ENCODE measurements at regions not wholly inside any gene's neighbourhood (a gene's known extent, or its start where the extent isn't known, plus 50 kb on each side); places are given as distances from the start of the nearest gene placed in this dataset.

DNA sequence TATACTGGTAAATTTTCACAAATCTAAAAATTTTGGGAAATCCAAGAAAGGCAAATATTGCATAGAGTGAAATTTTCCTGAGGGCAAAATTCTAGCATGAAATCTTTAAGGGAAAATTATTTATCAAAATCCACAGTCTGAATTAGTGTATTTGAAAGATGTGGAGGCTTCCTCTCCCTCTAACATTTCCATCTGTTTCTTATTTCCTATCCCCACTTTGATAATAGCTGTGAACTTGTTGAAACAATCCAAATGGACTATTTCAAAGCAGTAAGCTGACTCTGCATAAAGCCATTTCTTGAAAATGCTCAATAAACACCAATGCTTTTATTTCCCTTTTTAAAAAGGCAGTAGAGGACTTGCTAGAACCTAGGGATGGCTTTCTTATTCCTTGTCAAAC is 107.3 kb upstream of the PABPC4L start:
- Histone ChIP-seq H3K4me3 (ENCODE audit: insufficient read depth, low read length, poor library complexity, severe bottlenecking) (no peak overlapping the region), H2AFZ (ENCODE audit: low read depth, low read length, severe bottlenecking) (no peak overlapping the region), H3F3A (ENCODE audit: insufficient read depth) (no peaks in the 10 kb centered on the region), H3K9me3 (ENCODE audit: insufficient read depth, low read length) (no peaks in the 10 kb centered on the region), H3K36me3 (ENCODE audit: low read length) (no peaks in the 10 kb centered on the region), H3K27me3 (ENCODE audit: low read length) (no peaks in the 10 kb centered on the region), H3K4me2 (ENCODE audit: low read depth, low read length, poor library complexity, severe bottlenecking) (no peak overlapping the region), H3K9me2 (replicated peaks; ENCODE audit: insufficient read depth, low read length) (no peaks in the 10 kb centered on the region), H3K79me2 (ENCODE audit: insufficient read depth, low read length) (no peaks in the 10 kb centered on the region), H3K9ac (ENCODE audit: low read length) (no peak overlapping the region), H4K20me1 (ENCODE audit: low read depth, low read length) (no peaks in the 10 kb centered on the region), H3K27ac (ENCODE audit: low read depth, low read length) (no peak overlapping the region)
- TF ChIP-seq, protein P1, sequence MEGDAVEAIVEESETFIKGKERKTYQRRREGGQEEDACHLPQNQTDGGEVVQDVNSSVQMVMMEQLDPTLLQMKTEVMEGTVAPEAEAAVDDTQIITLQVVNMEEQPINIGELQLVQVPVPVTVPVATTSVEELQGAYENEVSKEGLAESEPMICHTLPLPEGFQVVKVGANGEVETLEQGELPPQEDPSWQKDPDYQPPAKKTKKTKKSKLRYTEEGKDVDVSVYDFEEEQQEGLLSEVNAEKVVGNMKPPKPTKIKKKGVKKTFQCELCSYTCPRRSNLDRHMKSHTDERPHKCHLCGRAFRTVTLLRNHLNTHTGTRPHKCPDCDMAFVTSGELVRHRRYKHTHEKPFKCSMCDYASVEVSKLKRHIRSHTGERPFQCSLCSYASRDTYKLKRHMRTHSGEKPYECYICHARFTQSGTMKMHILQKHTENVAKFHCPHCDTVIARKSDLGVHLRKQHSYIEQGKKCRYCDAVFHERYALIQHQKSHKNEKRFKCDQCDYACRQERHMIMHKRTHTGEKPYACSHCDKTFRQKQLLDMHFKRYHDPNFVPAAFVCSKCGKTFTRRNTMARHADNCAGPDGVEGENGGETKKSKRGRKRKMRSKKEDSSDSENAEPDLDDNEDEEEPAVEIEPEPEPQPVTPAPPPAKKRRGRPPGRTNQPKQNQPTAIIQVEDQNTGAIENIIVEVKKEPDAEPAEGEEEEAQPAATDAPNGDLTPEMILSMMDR (IDR thresholded peaks at IDR 0.05; ENCODE audit: insufficient read depth, low read length, poor library complexity, severe bottlenecking) = no peak
- TF ChIP-seq EZH2phosphoT487 (conservative IDR thresholded peaks at IDR 0.05; ENCODE audit: low read length) = no peak

- H3K36me3 ChIP-seq (ENCODE audit: low read length) = no peaks in the 10 kb centered on the region
- no peak overlapping the region for H3K4me3 ChIP-seq (ENCODE audit: insufficient read depth, low read length, poor library complexity, severe bottlenecking)
- no peak for TF ChIP-seq EZH2phosphoT487 (conservative IDR thresholded peaks at IDR 0.05; ENCODE audit: low read length)
- TF ChIP-seq, protein P1 (IDR thresholded peaks at IDR 0.05; ENCODE audit: insufficient read depth, low read length, poor library complexity, severe bottlenecking) = no peak
- no peaks in the 10 kb centered on the region for H3K9me3 ChIP-seq (ENCODE audit: insufficient read depth, low read length)
- H3K27ac ChIP-seq (ENCODE audit: low read depth, low read length) = no peak overlapping the region
- no peaks in the 10 kb centered on the region for H3K27me3 ChIP-seq (ENCODE audit: low read length)
- H3F3A ChIP-seq (ENCODE audit: insufficient read depth) = no peaks in the 10 kb centered on the region
- no peaks in the 10 kb centered on the region for H3K9me2 ChIP-seq (replicated peaks; ENCODE audit: insufficient read depth, low read length)
- no peak overlapping the region for H3K9ac ChIP-seq (ENCODE audit: low read length)
- H4K20me1 ChIP-seq (ENCODE audit: low read depth, low read length) = no peaks in the 10 kb centered on the region
- no peak overlapping the region for H2AFZ ChIP-seq (ENCODE audit: low read depth, low read length, severe bottlenecking)
- H3K4me2 ChIP-seq (ENCODE audit: low read depth, low read length, poor library complexity, severe bottlenecking) = no peak overlapping the region
- no peaks in the 10 kb centered on the region for H3K79me2 ChIP-seq (ENCODE audit: insufficient read depth, low read length)
Observed at GRCh38 chr4:134298313-134298712, 96.7 kb upstream of the PABPC4L start.

DNA sequence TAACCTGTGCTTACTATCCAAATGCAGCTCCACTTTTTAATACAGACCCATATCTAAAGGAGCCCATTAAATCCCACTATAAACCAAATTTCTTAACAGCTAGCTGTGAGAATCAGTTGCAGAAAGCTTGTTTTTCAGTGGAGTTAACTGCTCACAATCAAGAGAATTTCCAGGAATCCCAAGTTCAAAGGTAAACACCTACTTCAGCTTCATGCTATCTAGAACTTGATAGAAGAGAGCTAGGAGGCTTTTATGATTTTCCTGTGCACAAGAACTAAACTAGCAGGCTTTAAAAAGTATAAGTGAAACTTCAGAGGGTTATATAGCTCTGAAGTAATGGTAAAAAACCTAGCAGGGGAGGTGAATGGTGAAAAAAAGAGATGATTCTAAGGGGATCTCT is 96.2 kb upstream of the PABPC4L start:
- TF ChIP-seq EZH2phosphoT487 (conservative IDR thresholded peaks at IDR 0.05; ENCODE audit: low read length) = no peak
- TF ChIP-seq, protein P1 (IDR thresholded peaks at IDR 0.05; ENCODE audit: insufficient read depth, low read length, poor library complexity, severe bottlenecking) = no peak
- Histone ChIP-seq H3K4me3 (ENCODE audit: insufficient read depth, low read length, poor library complexity, severe bottlenecking) (no peak overlapping the region), H3K36me3 (ENCODE audit: low read length) (no peaks in the 10 kb centered on the region), H3K9ac (ENCODE audit: low read length) (no peak overlapping the region), H3K79me2 (ENCODE audit: insufficient read depth, low read length) (no peaks in the 10 kb centered on the region), H3K27ac (ENCODE audit: low read depth, low read length) (no peak overlapping the region), H3K4me2 (ENCODE audit: low read depth, low read length, poor library complexity, severe bottlenecking) (no peak overlapping the region), H3K9me2 (replicated peaks; ENCODE audit: insufficient read depth, low read length) (no peaks in the 10 kb centered on the region), H4K20me1 (ENCODE audit: low read depth, low read length) (no peaks in the 10 kb centered on the region), H3K9me3 (ENCODE audit: insufficient read depth, low read length) (no peaks in the 10 kb centered on the region), H3F3A (ENCODE audit: insufficient read depth) (no peaks in the 10 kb centered on the region), H3K27me3 (ENCODE audit: low read length) (no peaks in the 10 kb centered on the region), H2AFZ (ENCODE audit: low read depth, low read length, severe bottlenecking) (no peak overlapping the region)

All from SU-DHL-6 (cell line).